ENCODE measurements at regions not wholly inside any gene's neighbourhood (a gene's known extent, or its start where the extent isn't known, plus 50 kb on each side); places are given as distances from the start of the nearest gene placed in this dataset.
"Not testable (repeated sequence)": the region's sequence is repeated elsewhere in the genome, so short reads cannot be mapped to it uniquely, and the experiment has no call there.

DNA sequence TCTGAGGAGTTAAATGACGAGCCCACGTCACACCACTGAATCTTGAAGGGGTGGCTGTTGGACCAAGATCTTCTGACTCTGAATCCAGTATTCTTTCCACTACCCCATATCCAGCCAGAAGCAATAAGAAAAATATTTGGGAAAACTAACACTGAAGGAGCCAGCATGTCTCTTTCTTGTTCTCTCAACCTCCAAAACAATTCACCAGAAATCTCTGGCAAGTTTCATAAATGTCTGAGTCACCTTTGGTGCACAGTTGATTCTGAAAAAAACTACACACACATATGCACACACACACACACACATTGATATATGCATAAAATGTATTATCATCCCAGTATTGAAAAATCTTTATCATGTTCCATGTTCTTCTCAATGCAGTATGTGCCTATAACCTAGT, 104.3 kb upstream of the BLID start:
- no peak for DNase-seq

GRCh38 chr11:122219791-122220190, 103.8 kb upstream of the BLID start:
- DNase-seq, result no peak

DNA sequence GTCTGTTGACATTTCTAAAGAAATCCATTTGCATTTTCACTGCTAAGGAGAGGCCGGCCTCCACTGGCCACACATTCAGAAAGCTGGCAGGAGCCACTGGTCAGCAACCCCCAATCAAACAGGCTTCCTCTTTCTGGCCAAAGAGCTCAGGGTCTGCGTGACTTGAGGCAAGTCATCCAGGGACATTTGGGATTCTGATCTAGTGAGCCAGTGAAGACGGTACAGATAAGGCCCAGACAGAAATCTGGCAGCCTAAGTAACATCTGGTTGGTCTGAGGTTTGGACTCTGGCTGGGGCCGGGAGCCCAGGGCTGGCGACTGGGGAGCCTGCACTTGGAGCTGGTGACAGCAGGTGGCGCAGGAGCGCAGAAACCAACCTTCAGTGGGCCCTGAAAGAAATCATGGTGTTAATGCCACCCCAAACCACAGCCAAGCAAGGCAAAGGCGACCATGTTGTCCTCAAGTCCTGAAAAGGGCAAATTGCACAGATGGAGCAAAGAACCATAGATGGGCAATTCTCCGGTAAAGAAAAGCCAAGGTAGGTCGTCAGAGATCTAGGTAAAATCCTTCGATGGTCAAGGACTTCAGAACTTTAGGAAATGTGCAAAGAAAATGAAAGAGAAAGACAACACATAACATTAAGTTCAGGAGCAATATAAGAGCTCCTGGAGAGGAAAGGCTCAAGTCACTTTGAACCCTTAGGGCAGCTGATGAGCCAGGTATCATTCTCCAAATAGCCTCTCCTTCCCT, 99.4 kb upstream of the BLID start:
- DNase-seq, result no peak

DNA sequence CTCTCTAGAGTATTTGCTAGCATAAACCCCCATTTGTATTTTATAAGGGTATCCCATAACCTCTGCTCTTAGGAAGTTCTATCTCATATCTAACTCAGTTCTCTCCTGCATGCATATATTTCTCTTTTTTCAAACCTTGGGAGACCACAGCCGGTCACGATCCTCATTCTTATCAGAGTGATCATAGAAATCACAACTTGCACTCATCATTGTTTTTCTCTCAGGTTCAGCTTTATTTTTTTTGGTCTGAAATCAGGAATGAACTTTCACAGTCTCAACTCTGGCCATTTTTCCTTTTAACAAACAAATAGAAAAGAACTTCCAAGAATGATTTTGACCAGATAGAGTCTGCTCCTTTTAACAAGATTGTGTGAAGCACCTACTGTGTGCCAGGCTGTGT, 98.6 kb upstream of the BLID start:
- no peak for DNase-seq

DNA sequence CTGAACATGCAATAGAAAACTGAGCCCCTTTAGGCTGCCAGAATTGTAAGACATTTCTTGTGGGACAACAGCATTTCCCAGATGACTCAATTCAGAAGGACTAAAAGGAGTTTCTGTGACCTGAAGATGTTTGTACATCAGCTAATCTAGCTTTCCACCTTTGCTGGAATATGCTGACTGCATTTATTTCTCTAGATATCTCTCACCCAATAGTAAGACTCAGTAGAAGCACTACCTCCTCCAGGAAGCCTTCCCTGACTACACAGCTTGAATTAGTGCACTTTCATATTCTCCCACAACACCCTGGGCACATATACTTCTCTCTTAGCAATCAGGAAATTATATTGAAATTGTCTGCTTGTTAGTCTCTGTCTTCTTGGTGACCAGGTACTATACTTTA, 98.1 kb upstream of the BLID start:
- DNase-seq, result no peak

- no peak for DNase-seq
Measured at GRCh38 chr11:122213171-122213570, 97.2 kb upstream of the BLID start.

- no peak for DNase-seq
Measured at GRCh38 chr11:122210367-122210997, 94.5 kb upstream of the BLID start.

DNA sequence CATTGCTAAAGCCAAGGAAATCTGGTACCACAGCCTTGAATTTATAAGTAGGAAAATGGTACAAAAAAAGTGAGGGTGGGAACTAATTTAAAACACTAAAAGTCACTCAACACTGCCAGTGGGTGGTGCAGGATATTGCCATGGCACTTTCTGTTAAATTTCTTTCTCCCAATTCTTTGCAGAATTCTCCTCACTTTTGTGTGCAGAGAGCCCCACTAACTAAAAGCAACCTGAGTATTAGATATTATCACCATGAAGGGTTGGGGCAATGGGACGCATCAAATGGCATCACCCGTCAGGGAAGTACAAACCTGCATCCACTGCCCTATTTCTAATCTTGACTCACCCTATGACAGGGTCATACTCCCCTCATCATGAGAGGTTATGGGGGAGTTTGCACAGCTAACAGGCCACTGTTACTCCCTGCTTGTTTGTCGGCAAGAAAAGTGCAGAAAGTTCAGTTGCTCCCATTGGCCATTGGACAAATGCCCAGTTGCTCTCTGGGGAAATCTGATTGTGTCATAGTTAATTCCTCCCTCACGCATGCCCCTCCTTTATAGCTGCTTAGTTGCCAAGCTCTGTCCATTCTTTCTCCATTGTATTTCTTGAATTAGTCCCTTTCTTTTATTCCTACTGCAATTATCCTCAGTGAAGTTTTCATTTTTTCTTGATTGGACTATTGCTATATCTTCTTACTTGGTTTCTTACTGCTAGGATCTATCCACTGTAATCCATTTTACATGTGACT, 93.8 kb upstream of the BLID start:
- DNase-seq, result no peak

DNA sequence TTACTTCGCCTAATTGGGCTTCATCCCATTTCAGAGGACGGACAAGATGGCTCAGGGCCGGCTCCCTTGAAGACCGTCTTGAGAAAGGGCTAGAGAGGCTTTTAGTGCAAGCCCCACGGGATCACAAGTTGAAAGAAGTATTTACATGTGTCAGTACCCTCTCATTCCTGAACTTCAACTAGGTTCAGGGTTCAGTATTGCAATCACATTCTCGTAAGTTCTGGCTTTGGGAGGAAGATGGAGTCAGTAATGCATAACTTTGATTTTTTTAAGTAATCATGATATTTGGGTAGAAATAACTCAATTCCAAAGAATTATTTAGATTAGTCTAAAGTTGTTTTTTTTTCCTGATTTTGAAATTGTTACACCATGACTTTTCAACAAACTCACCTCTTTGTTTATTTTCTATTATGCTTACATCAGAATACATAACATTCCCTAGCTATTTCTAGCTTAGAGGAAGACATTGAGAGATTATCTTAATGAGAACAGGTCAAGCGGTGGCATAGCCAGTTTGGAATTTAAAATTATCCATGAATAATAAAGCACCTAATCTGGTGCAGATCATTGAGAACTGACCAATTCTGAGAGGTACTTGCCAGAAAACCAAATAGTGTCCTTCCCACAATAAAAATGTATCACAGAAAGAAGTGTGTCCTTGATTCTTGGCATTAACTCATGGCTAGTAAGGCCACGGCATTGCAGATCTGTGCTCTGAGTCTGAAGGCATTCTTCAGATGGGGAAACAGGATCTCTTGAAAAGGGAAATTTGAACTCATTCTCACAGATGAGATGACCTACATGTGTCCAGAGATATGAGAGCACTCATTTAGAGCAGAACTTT, 92.1 kb upstream of the BLID start:
- no peak for DNase-seq

DNA sequence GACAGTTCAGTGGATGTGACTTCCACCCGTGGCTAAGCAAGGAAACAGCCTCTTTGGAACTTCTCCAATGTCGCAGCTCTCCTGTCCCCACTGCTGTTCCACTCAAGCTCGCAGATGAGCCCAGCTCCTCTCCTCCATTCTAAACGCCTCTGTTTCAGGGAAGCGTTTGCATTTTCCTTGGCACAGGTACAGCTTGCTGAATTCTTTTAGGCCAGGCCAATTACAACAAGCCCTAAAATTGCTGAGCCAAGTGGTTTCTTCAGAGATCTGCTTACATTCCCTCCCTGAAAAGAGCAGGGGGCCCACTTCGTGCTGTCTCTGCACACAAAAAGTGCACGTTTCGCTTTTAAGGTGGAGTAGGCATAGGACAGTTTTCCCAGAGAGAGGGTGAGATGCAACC, 91.5 kb upstream of the BLID start:
- DNase-seq, result no peak

GRCh38 chr11:122205036-122205435, 89.0 kb upstream of the BLID start:
- DNase-seq, result no peak

DNA sequence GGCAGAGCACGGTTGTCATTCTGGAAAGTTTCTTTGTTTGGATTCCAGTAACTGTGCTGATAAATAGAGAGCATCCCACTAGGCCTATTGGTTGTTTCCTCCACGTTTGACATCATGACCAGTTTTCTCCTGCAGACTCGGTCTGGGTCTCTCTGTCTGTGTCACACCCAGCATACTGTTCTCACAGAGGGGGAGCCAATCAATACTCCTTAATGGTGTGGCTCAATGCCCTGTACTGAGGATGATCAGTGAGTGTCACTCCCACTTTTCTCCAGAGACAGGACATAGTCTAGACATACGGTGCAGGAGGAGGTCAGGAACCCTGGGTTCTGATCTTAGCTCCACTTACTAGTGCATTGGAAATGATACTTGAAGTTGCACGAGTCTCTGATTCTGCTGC, 88.2 kb upstream of the BLID start:
- DNase-seq, result no peak

DNA sequence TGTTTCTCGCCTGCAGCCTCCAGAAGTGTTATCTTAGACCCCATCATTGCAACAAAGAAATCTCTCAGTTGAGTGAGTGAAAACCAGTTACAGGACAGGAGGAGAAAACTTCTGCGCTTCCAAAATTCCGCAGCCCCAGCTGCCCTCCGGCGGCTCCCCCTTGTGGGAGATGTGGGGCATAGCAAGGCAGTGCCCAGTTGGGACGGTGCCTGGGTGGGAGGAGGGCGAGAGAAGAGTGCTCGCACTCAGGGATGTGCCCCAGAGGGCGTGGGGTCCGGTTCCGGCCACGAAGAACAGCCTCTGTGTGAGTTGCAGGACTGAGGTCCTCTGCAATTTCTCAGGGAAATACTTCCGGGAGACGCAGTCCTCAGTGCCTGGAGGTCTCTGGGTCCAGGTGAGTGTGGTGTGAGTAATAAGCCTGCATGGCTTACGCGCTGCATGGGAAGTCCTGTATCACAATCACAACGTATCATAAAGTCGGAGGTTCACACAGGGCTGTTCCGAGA, 87.0 kb upstream of the BLID start:
- DNase-seq, result no peak

DNA sequence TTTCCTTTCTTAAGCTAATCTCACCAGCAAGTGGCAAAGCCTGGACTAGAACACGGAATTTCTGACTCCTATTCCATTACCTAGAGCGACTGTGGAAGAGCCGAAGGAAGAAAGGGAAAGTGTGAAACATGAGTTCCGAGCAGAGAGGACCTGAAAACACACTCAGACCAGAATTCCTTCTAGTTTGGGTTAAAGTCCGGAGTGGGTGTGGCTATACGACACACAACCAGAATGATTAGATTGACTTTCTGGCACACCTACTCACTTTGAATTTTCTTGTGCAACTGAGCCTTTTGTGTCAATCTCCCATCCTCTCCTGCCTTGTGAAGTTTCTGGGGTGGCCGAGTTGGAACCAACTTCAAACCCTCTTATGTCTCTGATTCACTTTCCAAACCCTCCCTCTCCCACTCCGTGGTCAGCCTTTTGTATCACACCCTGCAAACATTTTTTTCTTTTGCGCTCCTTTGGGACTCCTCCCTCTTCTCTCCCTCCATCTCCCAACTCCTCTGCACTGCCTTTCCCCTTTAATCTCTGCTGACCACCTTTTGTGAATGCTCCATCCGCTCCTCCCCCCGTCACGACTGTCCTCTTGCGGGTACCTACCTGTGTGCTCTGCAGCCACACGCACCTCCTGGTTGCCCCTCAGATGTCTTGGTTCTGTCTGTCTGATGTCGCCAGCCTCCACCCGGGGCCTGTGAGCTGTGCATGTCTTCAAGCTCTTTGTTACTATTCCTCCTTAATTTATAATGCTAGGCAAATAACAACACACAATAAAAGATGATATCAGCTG, 86.3 kb upstream of the BLID start:
- no peak for DNase-seq

- DNase-seq, result no peak
Measured at GRCh38 chr11:122201106-122201505, 85.1 kb upstream of the BLID start.

DNA sequence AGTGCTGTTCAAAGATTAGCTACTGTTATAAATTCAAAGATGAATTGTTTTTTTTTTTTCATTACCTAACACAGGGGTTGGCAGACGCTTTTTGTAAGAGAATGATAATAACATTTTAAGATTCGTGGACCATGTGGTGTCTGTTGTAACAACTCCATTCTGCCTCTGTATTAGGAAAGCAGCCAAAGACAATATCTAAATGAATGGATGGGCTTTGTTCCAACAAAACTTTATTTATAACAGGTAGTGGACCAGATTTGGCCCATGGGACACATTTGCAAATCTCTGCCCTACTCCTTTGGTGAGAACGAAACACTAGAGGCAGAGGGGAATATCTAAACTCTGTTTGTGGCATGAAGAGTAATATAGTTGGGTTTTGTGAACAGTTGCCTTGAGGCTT, 83.6 kb upstream of the BLID start:
- DNase-seq, result no peak

- DNase-seq, result no peak
Measured at GRCh38 chr11:122198291-122198983, 82.4 kb upstream of the BLID start.

DNA sequence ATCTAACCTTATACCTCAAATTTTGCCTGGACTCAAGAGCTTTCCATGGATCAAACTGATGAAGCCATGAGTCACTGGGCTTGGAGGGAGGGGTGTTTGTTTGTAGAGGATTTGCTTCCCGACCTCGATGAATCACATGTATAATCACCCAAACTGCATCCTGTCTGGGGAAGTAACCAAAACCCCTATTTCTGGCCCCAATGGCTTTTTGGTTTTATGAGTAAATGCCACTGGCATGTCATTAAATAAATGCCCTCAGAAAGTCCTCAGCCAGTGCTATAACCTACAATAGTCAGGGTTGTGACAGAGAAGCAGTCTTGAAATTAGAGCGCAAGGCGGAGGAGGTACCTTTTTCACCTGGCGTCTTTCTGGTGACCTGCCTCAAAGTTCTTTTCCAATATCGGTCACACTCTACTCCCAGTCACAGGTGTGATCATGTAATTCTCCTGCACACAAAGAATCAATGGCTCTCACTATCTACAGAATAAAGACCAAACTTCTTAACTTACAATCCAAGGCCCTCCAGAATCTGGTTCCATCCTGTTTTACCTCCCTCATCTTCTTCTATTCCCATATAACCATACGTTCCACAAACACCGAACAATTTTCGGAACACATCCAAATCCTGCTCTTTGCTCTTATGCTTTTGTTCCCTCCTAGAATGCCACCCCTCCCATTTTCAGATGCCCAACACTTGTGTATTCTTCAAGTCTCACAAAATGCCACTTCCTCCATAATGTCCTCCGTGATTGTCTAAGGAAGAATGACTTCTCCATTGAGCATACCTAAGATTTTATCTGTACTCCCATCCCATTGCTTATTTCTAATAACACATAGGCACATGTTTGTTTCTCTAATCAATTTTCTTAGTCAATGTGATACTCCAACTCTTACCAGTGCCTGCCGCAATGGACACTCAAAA, 81.3 kb upstream of the BLID start:
- no peak for DNase-seq

- no peak for DNase-seq
Measured at GRCh38 chr11:122195790-122196189, 79.8 kb upstream of the BLID start.

- DNase-seq, result not testable (repeated sequence)
Measured at GRCh38 chr11:122193881-122194480, 78.0 kb upstream of the BLID start.

Data from effector CD8-positive, alpha-beta T cell (primary cell).